Esophagus muscularis mucosa (tissue), 4 donors: ENCODE measurements at regions not wholly inside any gene's neighbourhood (a gene's known extent, or its start where the extent isn't known, plus 50 kb on each side); places are given as distances from the start of the nearest gene placed in this dataset.

Experiments used
- DNase-seq: peaks from one replicate; pipeline ENCODE4 v3.0.0-alpha.2; 2017; ENCODE audit errors: extremely low spot score
- H3K27ac ChIP-seq, 4 donors: fragments of 200-600 bp; sonication (generic); replicated peaks in 1 of 4; 1 replicate in 3 of 4; 2 replicates in 1 of 4; pipeline ENCODE4 v1.5.1; 2016 to 2019; ENCODE audit warnings: mild to moderate bottlenecking in 1 of 4
- H3K27me3 ChIP-seq, 4 donors: fragments of 200-600 bp; sonication (generic); one replicate each; pipeline versions ENCODE4 v1.5.1 to v1.6.0; 2016 to 2019
- H3K36me3 ChIP-seq, 4 donors: fragments of 200-600 bp; sonication (generic); one replicate each; pipeline ENCODE4 v1.5.1; 2016 to 2019
- H3K4me1 ChIP-seq, 4 donors: fragments of 200-600 bp; sonication (generic); one replicate each; pipeline ENCODE4 v1.5.1; 2016 to 2019
- H3K4me3 ChIP-seq, 4 donors: fragments of 200-600 bp; sonication (generic); 1 replicate in 2 of 4; 2 replicates in 2 of 4; pipeline ENCODE4 v1.5.1; 2016 to 2019; ENCODE audit warnings: mild to moderate bottlenecking in 4 of 4, moderate library complexity in 1 of 4
- H3K9me3 ChIP-seq, 4 donors: fragments of 200-600 bp; sonication (generic); 1 replicate in 3 of 4; 2 replicates in 1 of 4; pipeline ENCODE4 v1.5.1; 2016 to 2019
- CTCF ChIP-seq, 3 experiments: fragments of 200-600 bp in 2 of 3; fragments of 450-650 bp in 1 of 3; sonication (generic) in 2 of 3; IDR thresholded peaks; one replicate each; pipeline ENCODE4 v1.5.1; 2017 to 2019; ENCODE audit warnings: antibody characterized with exemption in 3 of 3, mild to moderate bottlenecking in 2 of 3, moderate library complexity in 1 of 3
- EP300 ChIP-seq: sonication (generic); formaldehyde crosslinking; IDR thresholded peaks from one replicate; pipeline ENCODE4 v1.6.1; 2017; ENCODE audit warnings: antibody characterized with exemption
- POLR2A ChIP-seq: fragments of 450-650 bp; IDR thresholded peaks from one replicate; pipeline ENCODE4 v1.6.1; 2017; ENCODE audit warnings: antibody characterized with exemption, moderate library complexity, mild to moderate bottlenecking, low read depth
- POLR2AphosphoS5 ChIP-seq, 2 donors: sonication (generic); formaldehyde crosslinking; IDR thresholded peaks; one replicate each; pipeline ENCODE4 v1.6.1; 2017; ENCODE audit warnings: antibody characterized with exemption in 2 of 2
- WGBS: methylation state at CpG from one replicate; pipeline ENCODE4 v1.1.5; 2018; 5-methylcytosine and 5-hydroxymethylcytosine counted together
- intact Hi-C: fragments of 100-400 bp; cut with DNase I; formaldehyde crosslinking; loops from one replicate; pipeline ENCODE4 v1.15.1; 2023

DNA sequence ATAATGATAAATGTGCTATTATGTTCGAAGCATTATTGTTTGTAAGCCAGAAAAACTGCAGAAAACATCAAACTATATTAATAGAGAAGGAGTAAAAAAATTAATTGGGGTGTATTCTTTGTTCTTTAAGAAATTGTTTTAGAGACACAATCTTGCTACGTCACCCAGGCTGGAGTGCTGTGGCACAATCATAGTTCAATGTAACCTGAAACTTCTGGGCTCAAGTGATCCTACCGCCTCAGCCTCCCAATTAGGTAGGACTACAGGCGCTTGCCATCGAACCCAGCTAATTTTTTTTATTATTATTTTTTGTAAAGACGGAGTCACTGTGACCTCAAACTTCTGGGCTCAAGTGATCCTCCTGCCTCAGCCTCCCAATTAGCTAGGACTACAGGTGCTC is 1138.6 kb downstream of the GATA3 start:
- no peak for DNase-seq
- 89% methylated on average over 6 of the region's 6 CpGs for WGBS
- Histone ChIP-seq H3K9me3 (no peaks in the 10 kb centered on the region), H3K4me3 (no peak overlapping the region), H3K36me3 (no peaks in the 10 kb centered on the region), H3K4me1 (no peaks in the 10 kb centered on the region), H3K27ac (no peak overlapping the region), H3K27me3 (peaks cover 0 to 28% (median 2%) of the 10 kb centered on the region in 4 donors)
- TF ChIP-seq EP300 (no peak), POLR2A (no peak), CTCF (IDR thresholded peaks at IDR 0.05) (no peak), POLR2AphosphoS5 (IDR thresholded peaks at IDR 0.05) (no peak)
- intact Hi-C loops: no loop called here

- Histone ChIP-seq H3K9me3 (no peaks in the 10 kb centered on the region), H3K4me1 (no peaks in the 10 kb centered on the region), H3K4me3 (no peak overlapping the region), H3K36me3 (no peaks in the 10 kb centered on the region), H3K27me3 (peaks cover 0 to 19% (median 0%) of the 10 kb centered on the region in 4 donors), H3K27ac (no peak overlapping the region)
- TF ChIP-seq POLR2AphosphoS5 (IDR thresholded peaks at IDR 0.05) (no peak), CTCF (IDR thresholded peaks at IDR 0.05) (no peak), EP300 (no peak), POLR2A (no peak)
- intact Hi-C loops: no loop called here
- DNase-seq: no peak
- 77% methylated on average over 2 of the region's 2 CpGs for WGBS
Observed at GRCh38 chr10:9195385-9195784, 1140.9 kb downstream of the GATA3 start.

GRCh38 chr10:9198611-9199010 is 1144.1 kb downstream of the GATA3 start:
- Histone ChIP-seq H3K9me3 (no peaks in the 10 kb centered on the region), H3K4me3 (no peak overlapping the region), H3K27me3 (peaks cover 0 to 27% (median 0%) of the 10 kb centered on the region in 4 donors), H3K27ac (no peak overlapping the region), H3K4me1 (no peaks in the 10 kb centered on the region), H3K36me3 (no peaks in the 10 kb centered on the region)
- 36% methylated on average over 4 of the region's 4 CpGs for WGBS
- DNase-seq: no peak
- TF ChIP-seq EP300: no peak
- intact Hi-C loops: no loop called here

DNA sequence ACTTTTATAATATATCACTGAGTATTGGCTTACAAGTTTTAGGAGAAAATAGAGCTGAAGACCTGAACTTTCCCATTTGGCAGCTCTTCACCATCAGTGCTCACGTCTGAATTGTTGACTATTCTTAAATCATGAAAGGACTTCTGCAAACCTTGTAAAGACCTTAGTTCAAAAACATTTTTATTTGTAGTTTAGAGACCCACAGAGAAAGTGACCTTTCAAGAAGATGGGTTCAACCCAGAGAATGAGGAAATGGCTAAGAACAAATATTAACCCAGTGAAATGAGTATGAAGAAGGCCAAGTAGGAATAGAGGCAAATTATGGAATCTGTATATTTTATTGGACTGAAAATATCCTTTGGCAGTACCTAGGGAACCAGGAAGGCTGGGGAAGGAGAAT is 1151.1 kb downstream of the GATA3 start:
- no peak overlapping the region for H3K27ac ChIP-seq
- no peak overlapping the region for H3K4me3 ChIP-seq
- H3K36me3 ChIP-seq: no peaks in the 10 kb centered on the region
- no peaks in the 10 kb centered on the region for H3K9me3 ChIP-seq
- no peak for DNase-seq
- H3K4me1 ChIP-seq: peaks cover 0 to 6% (median 0%) of the 10 kb centered on the region in 4 donors
- WGBS: 61% methylated on average over 1 of the region's 1 CpG
- H3K27me3 ChIP-seq: peaks cover 0 to 16% (median 0%) of the 10 kb centered on the region in 4 donors
- intact Hi-C loops: no loop called here
- TF ChIP-seq POLR2A: no peak
- no peak for TF ChIP-seq EP300
- TF ChIP-seq CTCF (IDR thresholded peaks at IDR 0.05): no peak
- TF ChIP-seq POLR2AphosphoS5 (IDR thresholded peaks at IDR 0.05): no peak

- Histone ChIP-seq H3K27me3 (peaks cover 0 to 13% (median 0%) of the 10 kb centered on the region in 4 donors), H3K4me1 (peaks cover 0 to 6% (median 0%) of the 10 kb centered on the region in 4 donors), H3K36me3 (no peaks in the 10 kb centered on the region), H3K9me3 (no peaks in the 10 kb centered on the region), H3K27ac (no peak overlapping the region), H3K4me3 (no peak overlapping the region)
- DNase-seq: no peak
- intact Hi-C loops: no loop called here
- WGBS: 21% methylated on average over 13 of the region's 13 CpGs
- no peak for TF ChIP-seq EP300
- peak; percentile 77 to 92 (median 89) for TF ChIP-seq CTCF (IDR thresholded peaks at IDR 0.05)
Observed at GRCh38 chr10:9209105-9209798, 1154.8 kb downstream of the GATA3 start.
